Activated naive CD8-positive, alpha-beta T cell (primary cell): ENCODE measurements at regions not wholly inside any gene's neighbourhood (a gene's known extent, or its start where the extent isn't known, plus 50 kb on each side); places are given as distances from the start of the nearest gene placed in this dataset.
"Not testable (repeated sequence)": the region's sequence is repeated elsewhere in the genome, so short reads cannot be mapped to it uniquely, and the experiment has no call there.

Source experiments
- H3K27ac Mint-ChIP-seq: one replicate; pipeline ENCODE4 v1.8.0; 2021; ENCODE audit warnings: mixed read lengths
- H3K27me3 Mint-ChIP-seq: one replicate; pipeline ENCODE4 v1.8.0; 2021; ENCODE audit warnings: mixed read lengths
- H3K36me3 Mint-ChIP-seq: one replicate; pipeline ENCODE4 v1.8.0; 2021; ENCODE audit warnings: mixed read lengths
- H3K4me1 Mint-ChIP-seq: one replicate; pipeline ENCODE4 v1.8.0; 2021; ENCODE audit warnings: low read depth, mixed read lengths
- H3K4me3 Mint-ChIP-seq: one replicate; pipeline ENCODE4 v1.8.0; 2021; ENCODE audit warnings: mild to moderate bottlenecking, mixed read lengths
- H3K9me3 Mint-ChIP-seq: one replicate; pipeline ENCODE4 v1.8.0; 2021; ENCODE audit warnings: low read depth, mixed read lengths

DNA sequence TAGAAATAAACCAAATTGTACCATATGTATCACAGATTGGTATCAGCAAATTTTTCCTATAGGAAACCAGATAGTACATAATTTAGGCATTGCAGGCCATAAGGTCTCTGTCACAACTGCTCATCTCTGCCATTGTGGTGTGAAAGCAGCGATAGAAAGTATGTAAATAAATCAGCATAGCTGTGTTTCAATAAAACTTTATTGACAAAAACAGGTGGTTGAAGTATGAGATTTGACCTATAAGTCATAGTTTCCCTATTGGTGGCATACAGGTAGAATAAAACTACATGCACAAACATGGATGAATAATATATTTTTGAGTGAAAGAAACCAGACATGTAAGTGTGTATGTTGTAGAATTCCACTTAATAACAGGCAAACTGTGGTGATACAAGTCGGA lies 1454.9 kb downstream of the REEP3 start:
- no peaks in the 10 kb centered on the region for H3K27me3 Mint-ChIP-seq

DNA sequence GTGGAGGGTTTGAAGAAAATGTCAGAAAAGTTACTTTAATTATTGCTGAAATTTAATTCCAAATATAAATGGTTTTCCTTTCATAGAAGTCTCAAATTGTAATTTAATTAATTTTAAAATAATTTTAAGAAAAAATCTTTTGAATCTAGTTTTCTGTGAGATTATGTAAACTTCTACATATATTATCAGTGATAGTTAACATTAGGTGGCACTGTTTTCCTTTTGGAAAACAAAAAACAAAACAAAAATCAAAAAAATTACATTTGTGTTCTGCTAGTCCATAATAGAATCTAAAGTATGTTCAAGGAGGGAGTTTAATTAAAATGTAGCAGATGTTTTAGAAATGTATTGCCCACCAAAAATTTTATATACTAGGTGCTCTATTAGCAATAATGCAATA lies 1456.7 kb downstream of the REEP3 start:
- Mint-ChIP-seq H3K4me3 (no peak overlapping the region), H3K27me3 (no peaks in the 10 kb centered on the region), H3K27ac (no peak overlapping the region), H3K9me3 (peaks cover 3% of the 10 kb centered on the region), H3K36me3 (no peaks in the 10 kb centered on the region), H3K4me1 (no peaks in the 10 kb centered on the region)

More for the DNA sequence above, 1454.9 kb downstream of the REEP3 start:
- Mint-ChIP-seq H3K9me3 (peaks cover 9% of the 10 kb centered on the region), H3K36me3 (no peaks in the 10 kb centered on the region), H3K4me1 (no peaks in the 10 kb centered on the region), H3K27ac (no peak overlapping the region), H3K4me3 (no peak overlapping the region)

DNA sequence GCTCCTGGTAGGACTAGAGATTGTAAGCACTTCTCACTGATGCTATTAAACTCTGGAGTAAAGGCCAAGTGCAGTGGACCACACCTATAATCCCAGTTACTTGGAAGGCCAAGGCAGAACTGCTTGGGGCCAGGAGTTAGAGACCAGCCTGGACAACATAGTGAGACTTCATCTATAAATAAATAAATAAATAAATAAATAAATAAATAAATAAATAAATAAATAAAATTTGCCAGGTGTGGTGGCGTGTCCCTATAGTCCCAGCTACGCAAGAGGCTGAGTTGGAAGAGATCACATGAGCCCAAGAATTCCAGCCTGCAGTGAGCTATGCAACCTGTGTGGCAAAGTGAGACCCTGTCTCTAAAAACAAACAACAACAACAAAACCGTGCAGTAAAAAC lies 1475.7 kb downstream of the REEP3 start:
- Mint-ChIP-seq H3K9me3 (peaks cover 12% of the 10 kb centered on the region), H3K4me3 (no peak overlapping the region), H3K27me3 (no peaks in the 10 kb centered on the region), H3K27ac (no peak overlapping the region), H3K4me1 (no peaks in the 10 kb centered on the region), H3K36me3 (no peaks in the 10 kb centered on the region)

DNA sequence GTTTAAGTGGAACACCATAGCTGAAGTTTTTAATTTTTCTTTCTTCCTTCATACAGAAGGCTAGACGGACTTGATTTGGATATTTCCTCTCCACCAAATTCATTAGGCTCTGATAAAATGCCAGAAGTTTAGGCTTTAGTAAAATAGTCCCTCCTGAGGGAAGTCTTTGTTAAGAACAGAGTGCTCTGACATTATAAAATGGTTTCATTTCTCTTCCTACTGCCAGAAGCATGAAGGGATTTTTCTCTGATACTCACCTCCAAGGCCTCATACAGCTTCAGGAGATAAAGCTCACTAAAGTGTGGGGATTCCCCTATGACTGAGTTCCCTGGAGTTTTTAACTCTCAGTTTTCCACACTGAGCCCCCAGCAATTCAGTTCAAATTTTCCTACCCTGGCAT lies 1489.6 kb downstream of the REEP3 start:
- no peak overlapping the region for H3K4me3 Mint-ChIP-seq
- H3K9me3 Mint-ChIP-seq, result peaks cover 9% of the 10 kb centered on the region
- H3K27me3 Mint-ChIP-seq, result no peaks in the 10 kb centered on the region
- no peaks in the 10 kb centered on the region for H3K4me1 Mint-ChIP-seq
- H3K27ac Mint-ChIP-seq, result no peak overlapping the region
- H3K36me3 Mint-ChIP-seq, result no peaks in the 10 kb centered on the region

DNA sequence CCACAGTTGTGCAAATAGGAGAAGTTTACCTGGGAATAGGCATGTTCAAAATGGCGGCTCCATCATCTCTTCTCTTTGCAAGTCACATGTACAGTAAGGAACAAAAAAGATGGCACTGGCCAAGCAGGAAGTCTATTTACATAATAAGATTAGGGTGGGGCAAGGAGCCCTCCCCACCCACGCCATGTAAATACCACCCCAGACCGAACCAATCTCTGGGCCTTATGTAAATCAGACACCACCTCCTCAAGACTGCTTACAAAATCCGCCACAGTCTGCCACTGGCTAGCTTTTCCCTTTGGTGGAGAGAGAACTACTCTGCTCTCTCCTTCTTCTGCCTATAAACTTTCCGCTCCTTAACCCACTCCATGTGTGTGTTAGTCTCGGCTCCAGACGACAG lies 1496.3 kb downstream of the REEP3 start:
- H3K36me3 Mint-ChIP-seq, result no peaks in the 10 kb centered on the region
- peaks cover 4% of the 10 kb centered on the region for H3K9me3 Mint-ChIP-seq
- no peak overlapping the region for H3K27ac Mint-ChIP-seq
- H3K4me1 Mint-ChIP-seq, result no peaks in the 10 kb centered on the region
- no peak overlapping the region for H3K4me3 Mint-ChIP-seq
- no peaks in the 10 kb centered on the region for H3K27me3 Mint-ChIP-seq

DNA sequence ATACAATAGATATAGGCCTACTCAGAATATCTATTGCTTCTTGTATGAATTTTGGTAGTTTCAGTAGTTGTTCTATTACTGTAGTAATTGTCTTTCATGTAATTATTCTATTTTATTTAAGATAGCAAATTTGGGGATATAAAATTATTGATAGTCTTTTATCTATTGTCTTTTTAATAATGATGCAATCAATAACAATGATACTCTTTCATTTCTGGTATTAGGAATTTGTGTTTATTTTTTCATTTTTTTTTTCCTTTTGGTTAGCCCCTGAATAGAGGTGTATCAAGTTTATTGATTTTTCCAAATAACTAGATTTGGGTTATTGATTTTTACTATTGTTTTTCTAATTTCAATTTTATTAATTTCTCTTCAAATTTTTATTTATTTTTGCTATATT lies 1503.7 kb downstream of the REEP3 start:
- no peaks in the 10 kb centered on the region for H3K27me3 Mint-ChIP-seq
- H3K4me3 Mint-ChIP-seq, result no peak overlapping the region
- H3K27ac Mint-ChIP-seq, result no peak overlapping the region
- H3K36me3 Mint-ChIP-seq, result no peaks in the 10 kb centered on the region
- H3K4me1 Mint-ChIP-seq, result no peaks in the 10 kb centered on the region
- H3K9me3 Mint-ChIP-seq, result peaks cover 7% of the 10 kb centered on the region

DNA sequence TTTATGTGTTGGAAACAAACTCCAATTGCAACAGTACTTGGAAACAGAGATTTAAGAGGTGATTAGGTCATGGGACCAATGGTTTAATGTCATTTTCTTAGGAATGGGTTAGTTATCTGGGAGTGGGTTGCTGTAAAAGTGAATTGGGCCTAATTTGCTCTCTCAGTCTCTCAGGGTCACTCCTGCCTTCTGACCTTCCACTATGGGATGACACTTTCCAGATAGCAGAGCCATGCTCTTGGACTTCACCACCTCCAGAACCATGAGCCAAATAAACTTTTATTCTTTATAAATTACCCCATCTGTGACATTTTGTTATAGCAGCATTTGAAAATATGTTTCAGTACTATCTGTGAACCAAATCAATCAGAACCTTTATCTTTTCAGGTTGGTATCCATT lies 1509.1 kb downstream of the REEP3 start:
- no peaks in the 10 kb centered on the region for H3K36me3 Mint-ChIP-seq
- no peaks in the 10 kb centered on the region for H3K4me1 Mint-ChIP-seq
- peaks cover 7% of the 10 kb centered on the region for H3K9me3 Mint-ChIP-seq
- H3K4me3 Mint-ChIP-seq, result no peak overlapping the region
- H3K27ac Mint-ChIP-seq, result no peak overlapping the region
- no peaks in the 10 kb centered on the region for H3K27me3 Mint-ChIP-seq

DNA sequence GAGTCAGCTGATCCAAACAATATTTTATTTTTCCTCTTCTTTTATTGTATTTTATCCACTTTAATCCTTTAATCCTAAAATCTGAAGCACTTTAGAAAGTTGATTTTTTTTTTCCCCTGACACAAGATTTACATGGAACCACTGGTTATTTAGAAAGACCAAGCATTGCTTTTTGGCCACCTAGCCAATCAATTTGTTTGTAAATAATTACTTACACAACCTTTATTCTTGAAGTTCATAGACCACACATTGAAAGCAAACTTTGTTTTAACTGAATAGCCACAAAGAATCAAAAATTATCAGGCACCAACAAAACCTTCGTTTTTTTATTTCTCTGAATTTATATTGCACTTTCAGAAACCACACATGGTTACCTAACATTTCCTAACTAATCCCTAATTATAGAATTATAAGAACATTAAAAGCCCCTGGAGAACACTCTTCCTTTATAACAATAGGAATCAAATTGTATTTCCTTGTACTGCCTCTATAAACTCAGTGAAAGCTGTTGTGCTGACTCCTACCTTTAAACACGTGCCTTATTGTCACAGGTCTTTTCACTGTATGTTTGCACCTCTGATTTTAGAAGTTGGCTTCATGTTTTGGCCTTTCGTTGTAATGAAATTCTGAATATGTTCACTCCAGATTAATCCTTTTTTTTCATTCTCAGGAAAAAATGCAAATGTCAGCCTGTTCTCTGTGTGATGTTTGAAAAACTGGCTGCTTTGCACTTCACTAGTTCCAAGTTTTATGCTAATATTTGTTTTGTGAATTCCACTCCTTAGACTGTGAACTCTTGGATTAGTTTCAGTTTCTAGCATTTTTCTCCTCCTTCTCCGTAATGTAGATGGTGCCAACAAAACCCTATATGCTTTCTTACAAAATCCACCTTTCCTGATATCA lies 1511.9 kb downstream of the REEP3 start:
- Mint-ChIP-seq H3K9me3 (peaks cover 7% of the 10 kb centered on the region), H3K27ac (no peak overlapping the region), H3K4me3 (no peak overlapping the region), H3K27me3 (no peaks in the 10 kb centered on the region), H3K36me3 (no peaks in the 10 kb centered on the region), H3K4me1 (no peaks in the 10 kb centered on the region)

DNA sequence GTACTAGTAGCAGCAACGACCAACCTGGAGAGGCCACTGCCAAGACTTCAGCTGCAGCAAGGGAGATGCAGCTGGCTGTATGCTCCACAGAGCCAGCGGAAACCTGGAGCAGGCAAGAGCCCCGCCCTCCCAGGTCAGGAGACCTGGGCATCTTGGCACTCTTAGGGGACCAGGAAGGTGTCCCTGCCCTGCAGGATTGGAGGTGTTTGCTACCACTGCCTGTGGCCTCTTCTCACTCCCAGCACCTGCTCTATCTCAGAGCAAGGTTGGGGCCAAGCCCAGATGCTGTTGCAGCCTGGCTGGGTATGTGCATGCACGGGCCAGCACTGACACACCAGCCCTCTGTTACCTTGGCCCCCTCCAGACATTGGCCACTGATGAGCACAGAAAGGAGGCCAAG lies 1512.8 kb downstream of the REEP3 start:
- no peaks in the 10 kb centered on the region for H3K27me3 Mint-ChIP-seq
- no peak overlapping the region for H3K4me3 Mint-ChIP-seq
- H3K36me3 Mint-ChIP-seq, result no peaks in the 10 kb centered on the region
- H3K4me1 Mint-ChIP-seq, result no peaks in the 10 kb centered on the region
- H3K9me3 Mint-ChIP-seq, result peaks cover 4% of the 10 kb centered on the region
- no peak overlapping the region for H3K27ac Mint-ChIP-seq

DNA sequence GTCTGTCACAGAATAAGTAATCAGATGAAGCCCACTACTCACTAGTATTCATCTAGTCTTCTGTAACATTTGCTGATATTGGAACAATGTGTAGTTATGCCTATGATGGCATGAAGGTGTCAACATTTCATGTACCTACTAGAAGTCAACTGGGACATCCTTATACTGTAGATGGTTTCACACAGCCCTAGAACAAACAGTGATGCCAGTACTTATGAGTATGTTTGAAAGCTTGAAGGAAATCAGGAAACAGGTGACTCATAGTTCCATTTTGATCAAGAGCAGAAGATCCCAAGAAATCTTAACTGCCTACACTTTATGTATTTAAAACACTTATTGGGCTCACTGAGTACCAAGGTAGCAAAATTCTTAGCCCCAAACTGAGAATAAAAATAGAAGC lies 1519.6 kb downstream of the REEP3 start:
- no peak overlapping the region for H3K27ac Mint-ChIP-seq
- no peaks in the 10 kb centered on the region for H3K36me3 Mint-ChIP-seq
- H3K4me1 Mint-ChIP-seq, result no peaks in the 10 kb centered on the region
- no peak overlapping the region for H3K4me3 Mint-ChIP-seq
- no peaks in the 10 kb centered on the region for H3K27me3 Mint-ChIP-seq
- H3K9me3 Mint-ChIP-seq, result peaks cover 6% of the 10 kb centered on the region

DNA sequence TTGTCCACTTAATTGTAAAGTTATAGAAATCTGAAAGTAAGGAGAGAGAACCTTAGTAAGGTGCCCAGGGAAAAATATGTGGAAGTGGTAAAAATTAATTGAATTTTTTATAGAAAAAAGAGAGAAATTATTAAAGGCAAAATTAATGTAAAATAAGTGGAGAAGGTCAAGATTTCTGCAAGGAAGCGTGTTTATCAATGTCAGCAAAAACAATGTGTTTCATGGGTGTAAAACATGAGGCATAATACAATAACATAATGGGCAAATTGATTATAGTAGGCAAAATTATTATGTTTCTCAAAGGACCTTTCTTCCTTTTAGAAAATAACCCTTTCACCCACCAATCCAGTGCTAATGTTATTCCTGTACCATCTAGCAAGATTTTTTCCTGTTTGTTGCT lies 1520.1 kb downstream of the REEP3 start:
- no peaks in the 10 kb centered on the region for H3K27me3 Mint-ChIP-seq
- no peaks in the 10 kb centered on the region for H3K4me1 Mint-ChIP-seq
- no peak overlapping the region for H3K4me3 Mint-ChIP-seq
- H3K27ac Mint-ChIP-seq, result no peak overlapping the region
- H3K36me3 Mint-ChIP-seq, result no peaks in the 10 kb centered on the region
- H3K9me3 Mint-ChIP-seq, result peaks cover 6% of the 10 kb centered on the region

DNA sequence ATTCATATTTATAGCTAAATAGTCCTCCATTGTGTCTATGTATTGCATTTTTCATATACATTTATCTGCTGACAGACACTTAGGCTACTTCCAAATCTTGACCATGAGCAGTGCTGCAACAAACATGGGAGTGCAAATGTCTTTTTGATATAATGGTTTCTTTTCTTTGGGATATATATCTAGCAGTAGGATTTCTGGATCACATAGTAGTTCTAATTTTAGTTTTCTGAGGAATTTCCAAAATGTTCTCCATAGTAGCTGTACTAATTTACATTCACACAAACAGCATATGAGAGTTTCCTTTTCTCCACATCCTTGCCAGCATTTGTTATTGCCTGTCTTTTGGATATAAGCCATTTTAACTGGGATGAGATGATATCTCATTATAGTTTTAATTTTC lies 1521.3 kb downstream of the REEP3 start:
- Mint-ChIP-seq H3K27ac (no peak overlapping the region), H3K36me3 (no peaks in the 10 kb centered on the region), H3K9me3 (peaks cover 8% of the 10 kb centered on the region), H3K27me3 (no peaks in the 10 kb centered on the region), H3K4me1 (no peaks in the 10 kb centered on the region), H3K4me3 (no peak overlapping the region)

DNA sequence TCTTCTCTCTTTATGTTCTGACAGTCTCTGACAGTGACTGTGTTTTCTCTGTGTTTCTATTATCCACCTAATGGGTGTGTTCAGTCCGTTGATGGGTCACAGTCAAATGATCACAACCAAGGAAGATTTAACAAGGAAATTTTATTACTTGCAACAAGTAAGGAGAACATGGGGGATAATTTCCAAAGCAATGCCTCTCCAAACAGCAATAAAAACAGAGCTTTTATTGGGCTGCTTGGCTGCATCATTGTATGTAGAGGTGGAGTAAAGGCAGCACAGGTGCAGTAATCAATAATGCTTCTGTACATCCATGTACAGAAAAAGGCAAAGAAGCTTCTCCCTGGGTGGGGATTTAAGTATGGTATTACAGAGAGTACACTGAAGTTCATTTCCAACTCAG lies 1525.6 kb downstream of the REEP3 start:
- H3K36me3 Mint-ChIP-seq, result no peaks in the 10 kb centered on the region
- no peaks in the 10 kb centered on the region for H3K27me3 Mint-ChIP-seq
- H3K27ac Mint-ChIP-seq, result no peak overlapping the region
- H3K4me3 Mint-ChIP-seq, result no peak overlapping the region
- no peaks in the 10 kb centered on the region for H3K4me1 Mint-ChIP-seq
- H3K9me3 Mint-ChIP-seq, result peaks cover 2% of the 10 kb centered on the region

DNA sequence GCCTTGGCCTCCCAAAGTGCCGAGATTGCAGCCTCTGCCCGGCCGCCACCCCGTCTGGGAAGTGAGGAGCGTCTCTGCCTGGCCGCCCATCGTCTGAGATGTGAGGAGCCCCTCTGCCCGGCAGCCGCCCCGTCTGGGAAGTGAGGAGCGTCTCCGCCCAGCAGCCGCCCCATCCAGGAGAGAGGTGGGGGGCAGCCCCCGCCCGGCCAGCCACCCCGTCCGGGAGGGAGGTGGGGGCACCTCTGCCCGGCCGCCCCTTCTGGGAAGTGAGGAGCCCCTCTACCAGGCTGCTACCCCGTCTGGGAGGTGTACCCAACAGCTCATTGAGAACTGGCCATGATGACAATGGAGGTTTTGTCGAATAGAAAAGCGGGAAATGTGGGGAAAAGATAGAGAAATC lies 1530.9 kb downstream of the REEP3 start:
- not testable (repeated sequence) for H3K27ac Mint-ChIP-seq, H3K4me1 Mint-ChIP-seq, H3K9me3 Mint-ChIP-seq, H3K27me3 Mint-ChIP-seq, H3K4me3 Mint-ChIP-seq, H3K36me3 Mint-ChIP-seq

DNA sequence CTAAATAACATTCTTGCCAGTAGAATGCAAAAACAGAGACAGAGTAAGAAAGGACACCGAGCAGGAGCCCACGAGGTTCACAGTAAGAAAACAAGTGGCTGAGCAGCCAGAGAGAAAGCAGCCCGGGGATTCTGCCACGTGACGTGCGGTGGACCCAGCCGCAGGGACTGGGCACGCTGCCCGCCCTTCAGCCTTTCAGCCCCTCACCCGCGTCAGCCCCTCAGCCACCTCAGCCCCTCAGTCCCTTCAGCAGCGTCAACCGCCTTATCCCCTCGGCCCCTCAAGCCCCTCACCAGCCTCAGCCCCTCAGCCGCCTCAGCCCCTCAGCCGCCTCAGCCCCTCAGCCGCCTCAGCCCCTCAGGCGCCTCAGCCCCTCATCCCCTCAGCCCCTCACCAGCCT lies 1532.2 kb downstream of the REEP3 start:
- not testable (repeated sequence) for H3K9me3 Mint-ChIP-seq, H3K36me3 Mint-ChIP-seq, H3K27me3 Mint-ChIP-seq, H3K4me1 Mint-ChIP-seq, H3K4me3 Mint-ChIP-seq, H3K27ac Mint-ChIP-seq

DNA sequence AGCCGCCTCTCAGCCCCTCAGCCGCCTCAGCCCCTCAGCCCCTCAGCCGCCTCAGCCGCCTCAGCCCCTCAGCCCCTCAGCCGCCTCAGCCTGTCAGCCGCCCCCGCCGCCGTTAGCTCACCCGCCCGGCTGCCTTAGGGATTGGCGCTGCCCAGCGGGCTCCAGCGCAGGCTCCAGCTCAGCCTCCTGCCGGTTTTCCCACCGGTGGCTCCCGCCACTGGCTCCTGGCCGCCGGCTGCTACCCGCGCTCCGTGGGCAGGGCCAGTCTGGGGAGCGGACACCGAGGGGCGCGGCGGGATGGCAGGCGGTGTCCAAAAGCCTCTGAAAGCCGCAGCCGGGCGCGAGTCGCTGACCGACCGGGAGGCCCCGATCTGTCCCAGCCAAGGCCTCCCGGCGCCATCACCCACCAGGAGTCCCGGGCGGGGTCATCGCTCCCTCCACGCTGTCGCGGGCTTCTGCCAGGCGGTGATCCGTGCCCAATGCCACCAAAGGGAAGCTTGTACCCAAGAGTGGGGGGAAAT lies 1532.7 kb downstream of the REEP3 start:
- not testable (repeated sequence) for H3K4me1 Mint-ChIP-seq

More for the DNA sequence above, 1532.7 kb downstream of the REEP3 start:
- not testable (repeated sequence) for H3K27me3 Mint-ChIP-seq, H3K27ac Mint-ChIP-seq, H3K4me3 Mint-ChIP-seq, H3K36me3 Mint-ChIP-seq, H3K9me3 Mint-ChIP-seq
